Esophagus muscularis mucosa (tissue), 4 donors: ENCODE measurements at regions not wholly inside any gene's neighbourhood (a gene's known extent, or its start where the extent isn't known, plus 50 kb on each side); places are given as distances from the start of the nearest gene placed in this dataset.

Experiments used
- CTCF ChIP-seq, 3 experiments: fragments of 200-600 bp in 2 of 3; fragments of 450-650 bp in 1 of 3; sonication (generic) in 2 of 3; IDR thresholded peaks; one replicate each; pipeline ENCODE4 v1.5.1; 2017 to 2019; ENCODE audit warnings: antibody characterized with exemption in 3 of 3, mild to moderate bottlenecking in 2 of 3, moderate library complexity in 1 of 3
- EP300 ChIP-seq: sonication (generic); formaldehyde crosslinking; IDR thresholded peaks from one replicate; pipeline ENCODE4 v1.6.1; 2017; ENCODE audit warnings: antibody characterized with exemption
- POLR2A ChIP-seq: fragments of 450-650 bp; IDR thresholded peaks from one replicate; pipeline ENCODE4 v1.6.1; 2017; ENCODE audit warnings: antibody characterized with exemption, moderate library complexity, mild to moderate bottlenecking, low read depth

- TF ChIP-seq POLR2A (no peak), CTCF (IDR thresholded peaks at IDR 0.05) (no peak), EP300 (no peak)
Measured at GRCh38 chr2:16070648-16070971, 130.3 kb downstream of the MYCN start.
